ENCODE measurements at regions not wholly inside any gene's neighbourhood (a gene's known extent, or its start where the extent isn't known, plus 50 kb on each side); places are given as distances from the start of the nearest gene placed in this dataset.

GRCh38 chr15:69631005-69631404, 178.4 kb downstream of the RPLP1 start:
- TF ChIP-seq CTCF (IDR thresholded peaks at IDR 0.05): no peak
- TF ChIP-seq ZFX (IDR thresholded peaks at IDR 0.05; ENCODE audit: borderline replicate concordance): no peak

Data from 22Rv1 (cell line).